HG03457 (cell line): ENCODE measurements at regions not wholly inside any gene's neighbourhood (a gene's known extent, or its start where the extent isn't known, plus 50 kb on each side); places are given as distances from the start of the nearest gene placed in this dataset.
A peak's percentile ranks its signal among the peaks of the same experiment; 100 is the strongest.

ENCODE experiments used
- ATAC-seq: cut with Tn5 transposase; IDR thresholded peaks from one replicate; pipeline ENCODE4 v1.9.1; 2021; ENCODE audit warnings: moderate number of reproducible peaks; ENCODE audit not compliant: unreplicated experiment

- no peak for ATAC-seq
These were observed 52.0 kb downstream of the MAGEF1 start for GRCh38 chr3:184659797-184660301.

- ATAC-seq, result no peak
These were observed 53.5 kb downstream of the MAGEF1 start for GRCh38 chr3:184658223-184658928.

GRCh38 chr3:184656829-184657681 is 54.8 kb downstream of the MAGEF1 start:
- ATAC-seq, result peak; percentile 41

- no peak for ATAC-seq
These were observed 55.4 kb downstream of the MAGEF1 start for GRCh38 chr3:184656458-184656828.

- no peak for ATAC-seq
These were observed 56.3 kb downstream of the MAGEF1 start for GRCh38 chr3:184655597-184655996.

GRCh38 chr3:184654375-184654774 is 57.5 kb downstream of the MAGEF1 start:
- no peak for ATAC-seq

- no peak for ATAC-seq
These were observed 59.4 kb downstream of the MAGEF1 start for GRCh38 chr3:184652465-184652864.

GRCh38 chr3:184651904-184652303 is 60.0 kb downstream of the MAGEF1 start:
- no peak for ATAC-seq

- ATAC-seq, result no peak
These were observed 63.2 kb downstream of the MAGEF1 start for GRCh38 chr3:184648636-184649035.

GRCh38 chr3:184647405-184647936 is 64.4 kb downstream of the MAGEF1 start:
- ATAC-seq, result no peak

GRCh38 chr3:184645336-184645735 is 66.5 kb downstream of the MAGEF1 start:
- no peak for ATAC-seq

- ATAC-seq, result no peak
These were observed 68.4 kb downstream of the MAGEF1 start for GRCh38 chr3:184643442-184643841.

- no peak for ATAC-seq
These were observed 69.1 kb downstream of the MAGEF1 start for GRCh38 chr3:184642631-184643285.

GRCh38 chr3:184641430-184641829 is 70.4 kb downstream of the MAGEF1 start:
- no peak for ATAC-seq

GRCh38 chr3:184639351-184639750 is 72.5 kb downstream of the MAGEF1 start:
- ATAC-seq, result no peak

GRCh38 chr3:184637705-184638104 is 74.2 kb downstream of the MAGEF1 start:
- ATAC-seq, result no peak

- no peak for ATAC-seq
These were observed 75.0 kb downstream of the MAGEF1 start for GRCh38 chr3:184636741-184637316.

GRCh38 chr3:184635774-184636173 is 74.2 kb downstream of the EPHB3 start:
- ATAC-seq, result no peak

GRCh38 chr3:184635126-184635525 is 73.5 kb downstream of the EPHB3 start:
- no peak for ATAC-seq

GRCh38 chr3:184633237-184633579 is 71.6 kb downstream of the EPHB3 start:
- no peak for ATAC-seq
